HT-29 (cell line): ENCODE measurements at regions not wholly inside any gene's neighbourhood (a gene's known extent, or its start where the extent isn't known, plus 50 kb on each side); places are given as distances from the start of the nearest gene placed in this dataset.

Source experiments
- DNase-seq: peaks from one replicate; pipeline ENCODE4 v3.0.0-alpha.2; 2015; ENCODE audit warnings: low spot score

DNA sequence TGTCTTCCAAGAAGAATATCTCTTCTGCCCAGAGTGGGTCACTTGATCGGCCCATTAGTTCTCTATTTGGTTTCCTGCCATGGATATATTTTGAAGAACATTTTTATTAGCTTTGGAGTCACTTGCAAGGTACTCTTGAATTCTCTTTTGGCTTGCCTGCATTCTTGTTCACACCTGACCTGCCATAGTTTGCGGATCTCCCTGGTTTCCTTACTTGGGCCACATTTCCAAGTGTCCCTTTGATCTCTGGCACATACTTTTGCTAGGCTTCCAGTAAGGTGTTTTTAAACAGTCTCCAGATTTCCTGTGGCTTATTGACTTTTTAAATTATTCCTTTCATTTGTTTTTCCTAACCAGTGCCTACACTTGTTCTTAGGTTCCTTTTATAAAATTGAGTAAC is 488.5 kb upstream of the MDFIC2 start:
- DNase-seq, result no peak

DNA sequence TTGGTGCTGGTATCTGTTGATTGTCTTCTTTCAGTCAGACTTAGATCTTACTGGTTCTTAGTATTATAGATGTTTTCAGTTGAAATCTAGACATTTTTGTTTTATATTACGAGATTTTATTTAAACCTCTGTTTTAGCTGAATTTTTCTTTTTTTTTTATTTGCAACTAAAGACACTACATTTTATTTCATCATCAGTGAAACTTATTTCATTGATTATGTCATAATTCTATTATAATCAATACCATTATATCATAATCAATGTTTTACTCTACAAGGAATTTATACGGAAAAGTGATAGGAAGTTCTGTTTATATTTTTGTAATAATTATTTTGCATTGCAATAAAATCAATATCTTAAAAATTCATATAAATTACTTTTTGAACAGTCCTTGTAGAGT is 477.4 kb upstream of the MDFIC2 start:
- no peak for DNase-seq

DNA sequence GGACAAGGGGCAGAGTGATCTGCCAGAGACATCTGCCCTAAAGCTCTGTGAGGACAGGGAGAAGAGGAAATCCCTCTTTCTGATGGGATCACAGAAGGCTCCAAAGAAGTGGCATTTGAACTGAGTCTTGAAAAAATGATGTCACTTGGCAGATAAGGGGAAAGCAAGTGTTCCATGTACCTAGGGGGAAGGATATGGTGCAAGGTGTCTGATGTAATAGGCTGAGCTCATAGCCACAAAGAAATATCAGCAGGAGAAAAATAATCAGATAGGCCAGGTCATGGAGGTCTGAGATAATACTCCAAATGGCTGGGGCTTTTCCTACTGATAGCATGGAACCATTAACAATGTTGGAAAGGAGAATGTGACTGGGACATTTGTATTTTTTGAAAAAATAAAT is 468.4 kb upstream of the MDFIC2 start:
- DNase-seq, result no peak

DNA sequence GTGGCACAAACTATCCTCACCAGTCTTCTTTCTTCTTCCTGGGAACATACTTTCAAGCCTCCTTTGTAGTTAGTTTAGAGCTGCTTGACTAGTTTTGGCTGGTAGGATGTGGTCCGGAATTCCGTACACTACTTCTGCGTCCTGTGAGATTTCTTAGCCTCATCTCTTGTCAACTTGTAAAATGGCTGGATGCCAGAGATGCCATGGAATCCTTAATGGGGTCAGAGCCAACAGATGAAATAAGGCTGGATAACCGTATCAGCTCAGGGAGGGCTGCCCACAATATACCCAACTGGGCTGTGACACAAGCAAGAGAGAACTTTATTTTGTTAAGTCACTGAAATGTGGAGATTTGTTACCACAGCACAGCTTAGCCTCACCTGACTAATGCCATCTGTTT is 466.9 kb upstream of the MDFIC2 start:
- DNase-seq, result no peak

DNA sequence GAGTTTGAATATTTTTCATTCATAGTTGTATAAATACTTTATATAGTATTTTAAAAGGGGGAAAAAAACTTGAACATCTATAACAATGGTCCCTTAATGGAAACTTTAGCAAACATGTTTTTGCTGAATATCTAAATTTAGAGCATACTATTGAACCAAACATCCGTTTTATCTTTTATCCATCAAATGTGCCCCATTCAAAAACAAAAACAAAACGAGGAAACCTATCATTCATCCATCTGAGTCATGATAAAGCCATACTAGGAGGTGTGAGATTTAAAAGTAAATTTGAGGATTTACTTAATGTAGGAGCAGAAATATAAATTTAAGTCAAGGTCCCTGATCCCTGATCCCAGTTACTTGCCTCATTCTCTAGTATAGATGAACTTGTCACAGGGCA is 463.6 kb upstream of the MDFIC2 start:
- no peak for DNase-seq

DNA sequence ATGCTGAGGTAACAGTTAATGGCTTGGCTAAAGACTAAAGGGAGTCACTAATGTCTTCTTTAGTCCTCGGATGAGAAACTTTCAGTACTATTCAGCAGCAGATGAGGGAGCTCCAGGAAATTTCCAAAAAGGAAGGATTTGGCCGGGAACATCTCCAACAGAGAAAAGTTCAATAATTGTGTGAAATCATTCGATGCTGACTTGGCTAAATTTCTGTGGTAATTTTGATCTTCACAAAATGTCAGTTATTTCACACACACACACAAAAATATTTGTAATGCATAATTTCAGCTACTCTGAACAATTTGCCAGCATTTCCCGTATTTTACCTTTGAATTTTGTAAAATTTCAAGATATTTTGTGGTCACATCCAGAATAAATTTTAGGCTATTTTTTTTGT is 462.8 kb upstream of the MDFIC2 start:
- no peak for DNase-seq

DNA sequence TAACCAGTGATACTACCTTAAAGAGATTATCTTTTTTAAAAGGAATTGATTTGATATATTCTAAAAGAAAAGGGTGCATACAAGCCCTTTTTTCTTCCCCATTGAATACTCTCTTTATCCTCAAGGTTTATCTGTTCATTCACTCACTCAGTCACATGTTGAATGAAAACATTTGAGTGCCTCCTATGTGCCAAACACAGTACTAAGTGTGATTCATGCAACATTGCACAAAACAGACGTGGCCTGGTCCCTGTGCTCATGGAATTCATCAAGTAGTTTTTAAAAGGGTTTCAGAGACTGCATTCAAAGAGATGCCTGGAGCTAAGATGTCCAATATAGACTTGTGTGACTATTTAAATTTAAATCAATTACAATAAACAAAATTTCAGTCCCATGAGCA is 462.2 kb upstream of the MDFIC2 start:
- no peak for DNase-seq

DNA sequence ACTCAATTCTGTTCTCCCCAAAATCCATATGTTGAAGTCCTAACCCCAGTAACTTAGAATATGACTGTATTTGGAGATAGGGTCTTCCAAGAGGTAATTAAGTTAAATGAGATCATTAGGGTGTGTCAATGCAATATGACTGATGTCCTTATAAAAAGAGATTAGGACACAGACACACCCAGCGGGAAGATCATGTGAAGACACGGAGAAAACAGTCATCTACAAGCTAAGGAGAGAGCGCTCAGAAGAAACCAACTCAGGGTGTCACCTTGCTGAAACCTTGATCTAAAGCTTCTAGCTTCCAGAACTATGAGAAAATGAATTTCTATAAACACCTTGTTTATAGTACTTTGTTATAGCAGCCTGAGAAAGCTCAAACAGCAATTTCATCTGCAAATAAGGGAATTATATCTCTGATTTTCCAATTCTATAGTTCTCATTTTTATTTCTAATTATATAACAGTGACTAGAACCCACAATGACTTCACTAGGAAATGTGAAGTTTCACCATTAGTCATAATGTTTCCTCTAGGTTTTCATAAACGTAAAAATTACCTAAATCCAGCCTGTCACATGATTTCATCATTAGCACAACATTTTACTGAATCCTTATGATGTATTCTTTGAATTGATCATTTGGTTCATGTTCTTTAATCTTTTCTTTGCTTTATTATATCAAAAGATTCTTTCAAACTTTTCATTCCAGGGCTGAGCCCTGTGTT is 459.1 kb upstream of the MDFIC2 start:
- no peak for DNase-seq

DNA sequence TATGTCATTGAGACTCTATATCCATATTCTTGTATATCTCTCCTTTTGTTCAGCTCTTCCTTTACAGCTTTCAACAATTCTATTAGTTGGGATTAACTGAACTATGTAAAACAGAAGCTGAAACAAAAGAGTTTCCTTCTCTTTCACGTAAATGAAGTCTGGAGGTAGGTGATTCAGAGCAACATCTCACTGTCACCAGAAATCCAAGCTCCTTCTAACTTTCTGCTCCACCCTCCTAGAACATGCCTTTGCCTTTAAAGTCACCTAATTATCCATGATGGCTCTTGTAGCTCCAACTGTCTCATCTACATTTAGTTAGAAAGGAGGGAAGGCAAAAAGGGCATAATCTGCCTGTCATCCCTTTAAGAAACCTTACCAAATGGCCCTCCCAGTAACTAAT is 458.2 kb upstream of the MDFIC2 start:
- no peak for DNase-seq

DNA sequence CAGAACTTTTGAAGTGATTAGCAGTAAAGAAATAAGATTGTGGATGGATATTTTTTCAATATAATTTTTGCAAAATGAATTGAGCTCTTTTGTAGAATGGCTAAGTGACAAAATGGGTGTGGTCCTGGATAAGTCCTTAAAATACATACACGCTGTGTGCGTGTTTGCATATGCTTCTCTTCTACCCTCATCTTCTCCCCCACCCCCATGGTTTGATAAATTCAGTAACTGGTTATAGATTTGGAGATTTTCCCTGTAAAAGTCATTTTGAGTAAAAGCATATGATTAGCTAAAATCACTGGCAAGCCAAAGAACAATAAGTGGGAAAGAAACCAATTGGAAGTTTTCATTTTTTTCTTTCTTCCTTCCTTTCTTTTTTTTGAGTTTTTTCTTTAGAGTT is 453.9 kb upstream of the MDFIC2 start:
- DNase-seq, result no peak

DNA sequence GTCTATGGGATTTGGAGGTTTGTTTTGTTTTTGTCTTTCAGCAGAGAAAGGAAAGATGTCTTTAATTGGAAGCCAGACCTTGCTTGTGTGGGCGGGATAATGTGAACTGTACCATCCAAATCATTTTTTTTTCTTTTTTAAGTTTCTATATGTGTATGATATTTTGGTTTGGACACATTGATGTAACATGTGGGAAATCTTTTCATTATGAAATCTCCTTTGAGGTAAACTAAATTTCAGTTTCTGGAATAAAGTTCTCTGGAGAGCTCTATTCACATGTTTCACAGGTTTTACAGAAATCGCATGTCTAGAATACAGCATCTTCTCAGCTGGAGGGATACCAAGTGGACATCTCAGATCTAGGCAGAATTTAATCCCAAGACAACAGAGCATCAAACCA is 451.5 kb upstream of the MDFIC2 start:
- no peak for DNase-seq

DNA sequence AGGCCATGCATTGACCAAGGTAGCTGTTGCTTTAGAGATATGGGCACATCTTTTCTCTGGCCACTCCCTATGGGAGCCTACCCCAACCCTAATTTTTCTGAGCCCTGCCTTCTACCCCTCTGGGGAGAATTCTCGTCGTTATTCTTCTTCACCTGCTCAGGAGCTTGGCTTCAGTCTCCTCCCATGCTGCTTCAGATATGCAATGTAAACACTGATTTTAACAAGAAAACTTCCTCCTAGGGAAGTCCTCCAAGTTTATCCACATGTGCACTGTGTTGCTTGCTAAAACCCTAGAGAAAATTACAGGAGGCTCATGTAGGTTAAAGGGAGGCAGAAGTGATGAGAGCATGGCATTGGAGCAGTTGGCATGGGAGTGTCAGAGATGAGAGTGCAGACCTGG is 445.2 kb upstream of the MDFIC2 start:
- no peak for DNase-seq

DNA sequence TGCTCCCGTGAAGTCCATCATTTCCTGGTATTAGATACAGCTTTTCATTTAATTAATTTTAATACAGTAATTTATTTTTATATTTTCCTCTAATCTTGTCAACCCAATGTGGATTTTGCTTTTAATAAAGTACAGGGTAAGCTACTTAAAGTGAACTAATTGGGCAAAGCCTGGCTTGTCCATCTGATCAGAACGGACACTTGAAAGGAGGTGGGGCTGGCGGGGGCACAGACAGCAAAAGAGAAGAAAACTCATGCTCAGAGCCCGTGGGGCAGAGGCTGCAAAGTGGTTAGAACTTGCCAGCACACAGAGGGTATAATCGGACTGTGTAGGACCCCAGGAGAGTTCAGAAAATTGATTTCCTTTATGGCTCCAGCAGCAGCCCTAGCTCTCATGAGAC is 443.1 kb upstream of the MDFIC2 start:
- DNase-seq, result no peak

DNA sequence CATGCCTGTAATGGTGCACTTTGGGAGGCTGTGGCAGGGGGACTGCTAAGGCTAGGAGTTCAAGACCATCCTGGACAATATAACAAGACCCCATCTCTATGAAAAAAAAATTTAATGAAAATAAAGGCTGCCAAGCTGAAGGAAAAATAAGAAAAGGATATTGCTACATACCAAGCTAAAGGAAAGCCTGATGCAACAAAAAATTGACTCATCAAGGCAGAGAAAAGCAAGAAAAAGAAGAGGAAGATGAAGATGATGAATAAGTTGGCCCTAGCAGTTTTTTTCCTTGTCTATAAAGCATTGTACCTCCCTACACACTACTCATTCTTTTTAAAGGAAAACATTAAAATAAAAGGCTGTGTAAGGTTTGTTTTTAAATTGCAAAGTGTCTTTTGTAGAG is 441.9 kb upstream of the MDFIC2 start:
- no peak for DNase-seq

DNA sequence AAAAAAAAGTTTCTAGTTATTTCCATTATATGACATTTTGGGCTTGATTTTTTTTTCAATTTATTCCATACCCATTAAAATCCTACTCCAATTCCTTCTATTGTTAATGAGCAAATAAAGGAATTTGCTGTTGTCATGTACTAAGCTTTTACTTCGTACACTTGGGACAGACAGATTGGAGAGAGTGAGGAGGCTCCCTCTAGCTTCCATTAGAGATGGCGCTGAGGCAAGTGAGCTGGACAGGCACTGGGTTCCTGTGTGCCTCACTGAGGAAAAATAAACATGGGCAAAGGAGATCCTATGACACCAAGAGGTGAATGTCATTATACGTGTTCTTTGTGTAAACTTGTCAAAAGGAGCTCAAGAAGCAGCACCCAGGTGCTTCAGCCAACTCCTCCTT is 441.1 kb upstream of the MDFIC2 start:
- peak; percentile 19 for DNase-seq

DNA sequence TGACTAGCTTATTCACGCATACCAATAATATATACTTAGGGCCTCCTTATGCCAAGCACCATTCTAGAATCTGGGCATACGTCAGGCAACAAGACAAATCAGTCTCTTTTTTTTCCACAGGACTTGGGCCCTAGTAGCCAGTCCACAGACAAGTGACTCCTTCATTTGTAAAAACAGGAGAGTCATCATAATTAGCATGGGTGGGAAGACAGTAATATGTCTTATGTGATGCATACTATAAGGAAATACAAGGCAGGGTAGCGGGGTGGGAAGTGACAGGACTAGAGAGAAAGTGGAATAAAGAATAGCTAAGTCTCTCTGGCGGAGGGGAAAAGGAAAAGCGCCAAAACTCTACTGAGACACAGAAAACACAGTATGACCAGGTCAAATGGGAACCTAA is 439.6 kb upstream of the MDFIC2 start:
- no peak for DNase-seq

DNA sequence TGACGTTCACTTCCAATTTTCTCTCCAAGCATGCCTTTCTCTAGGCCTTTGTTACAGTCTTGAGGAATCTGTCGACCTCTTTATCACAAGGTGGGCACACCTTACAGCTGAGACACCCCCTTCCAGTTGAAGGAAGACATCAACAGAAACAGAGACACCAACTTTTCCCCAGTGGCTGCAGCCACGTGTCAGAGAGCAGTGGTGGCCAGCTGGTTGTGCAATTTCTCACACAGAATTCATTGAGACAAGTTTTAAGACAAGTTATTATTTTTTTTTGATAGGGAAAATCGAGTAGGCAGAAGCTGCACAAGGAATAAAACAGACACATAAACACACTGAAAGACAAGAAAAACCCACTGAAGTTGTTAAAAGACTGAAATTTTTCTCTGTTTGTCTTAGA is 436.7 kb upstream of the MDFIC2 start:
- no peak for DNase-seq

DNA sequence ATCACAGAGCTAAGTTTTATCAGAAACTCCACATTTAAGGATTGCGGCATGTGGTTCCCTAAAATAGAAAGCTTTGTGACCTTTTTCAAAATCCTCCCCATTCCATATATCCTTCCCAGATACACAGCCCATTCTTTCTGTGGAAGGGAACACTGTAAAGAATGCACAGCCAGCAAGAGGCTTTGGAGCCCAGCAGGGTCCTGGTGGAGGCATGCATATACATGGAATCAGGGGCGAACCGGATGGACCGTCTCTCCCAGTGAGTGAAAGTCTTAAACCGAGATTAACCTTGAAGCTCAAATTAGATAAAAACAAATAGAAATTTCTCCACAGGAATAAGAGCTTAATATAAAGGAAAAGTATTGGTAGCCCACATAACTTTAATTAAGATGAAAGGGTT is 436.2 kb upstream of the MDFIC2 start:
- no peak for DNase-seq

DNA sequence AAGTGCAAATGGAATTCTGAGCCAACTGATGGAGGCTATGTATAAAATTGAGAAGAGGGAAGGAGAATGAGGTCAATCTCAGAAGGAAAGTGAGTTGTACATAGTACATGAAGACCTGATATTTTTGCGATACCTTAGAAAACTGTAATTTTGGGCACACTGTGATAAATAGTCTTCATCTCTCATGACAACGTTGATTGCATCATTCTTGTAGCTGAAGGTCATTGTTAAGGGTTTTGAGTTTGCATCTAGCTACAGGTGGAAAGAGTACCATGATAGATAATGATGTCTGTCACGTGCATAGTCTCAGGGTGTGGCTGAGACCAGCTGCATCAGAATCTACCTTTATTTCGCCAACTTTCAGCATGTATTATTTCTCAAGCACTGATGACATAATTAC is 435.4 kb upstream of the MDFIC2 start:
- DNase-seq, result no peak

DNA sequence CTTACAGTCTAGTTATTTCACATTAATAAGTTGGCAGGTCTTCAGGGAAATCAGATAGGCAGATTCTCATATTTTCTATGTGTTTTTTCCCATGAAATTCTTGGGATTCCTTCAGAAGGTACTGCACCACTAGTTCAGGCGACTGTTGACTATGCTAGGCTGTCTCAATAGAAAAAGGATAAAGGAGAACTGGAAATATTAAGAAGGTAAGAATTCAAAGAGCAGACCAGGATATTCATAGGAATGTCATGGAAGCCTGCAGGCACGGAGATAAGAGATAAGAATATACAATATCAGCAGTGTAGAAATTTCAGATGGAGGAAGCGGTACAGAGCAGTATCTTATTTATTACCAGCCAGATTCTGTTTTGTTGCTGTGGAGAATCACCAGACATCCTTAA is 432.1 kb upstream of the MDFIC2 start:
- no peak for DNase-seq

DNA sequence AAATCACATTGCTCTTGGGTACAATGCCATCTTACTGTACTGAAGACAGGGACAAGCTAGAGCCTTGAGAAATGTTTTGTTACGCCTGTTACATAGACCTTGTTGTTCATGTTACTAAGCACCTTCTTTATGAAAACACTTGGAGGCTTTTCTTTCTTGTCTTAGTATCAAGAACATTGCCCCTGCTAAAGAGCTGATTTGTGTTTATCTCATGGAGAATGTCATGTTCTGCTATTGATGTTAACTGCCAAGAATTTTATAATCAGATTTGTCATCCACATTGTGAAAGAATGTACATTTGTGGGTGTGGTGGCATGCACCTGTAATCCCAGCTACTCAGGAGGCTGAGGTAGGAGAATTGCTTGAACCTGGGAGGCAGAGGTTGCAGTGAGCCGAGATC is 431.3 kb upstream of the MDFIC2 start:
- DNase-seq, result no peak

DNA sequence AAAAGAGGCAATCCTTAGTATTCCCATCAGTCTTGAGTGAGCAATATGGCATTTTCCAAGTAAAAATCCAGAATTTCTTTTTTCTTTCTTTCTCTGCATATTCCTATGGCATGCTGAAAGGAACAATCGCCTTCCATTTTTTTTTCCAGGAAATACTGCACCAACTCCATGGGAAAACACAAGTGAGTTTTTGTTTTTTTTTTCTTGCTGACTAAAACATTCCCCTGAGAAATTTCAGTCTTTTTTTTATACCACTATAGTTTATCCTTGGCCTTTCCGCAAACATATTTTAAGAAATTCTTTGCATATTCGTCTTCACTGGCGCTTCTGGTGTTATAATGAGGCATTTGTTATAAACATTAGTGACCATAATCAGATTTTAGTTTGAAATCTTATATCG is 429.6 kb upstream of the MDFIC2 start:
- DNase-seq, result no peak

DNA sequence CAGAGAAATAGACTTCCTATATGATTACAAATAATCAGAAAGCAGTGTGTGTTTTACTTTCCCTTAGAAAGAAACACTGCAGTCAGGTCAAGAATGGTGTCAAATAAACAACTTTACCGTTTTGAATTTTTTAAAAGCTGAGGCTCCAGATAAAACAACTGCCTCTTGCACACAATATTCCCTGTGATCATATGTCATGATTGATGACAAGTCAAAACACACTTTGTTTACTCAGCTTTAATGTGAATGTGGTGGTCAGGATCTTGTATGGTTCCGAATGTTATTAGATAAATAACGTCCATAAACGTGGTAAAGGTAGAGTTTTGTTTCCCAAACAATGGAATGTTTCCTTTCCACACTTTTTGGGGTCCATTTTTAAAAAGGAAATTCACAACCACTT is 428.4 kb upstream of the MDFIC2 start:
- DNase-seq, result no peak

DNA sequence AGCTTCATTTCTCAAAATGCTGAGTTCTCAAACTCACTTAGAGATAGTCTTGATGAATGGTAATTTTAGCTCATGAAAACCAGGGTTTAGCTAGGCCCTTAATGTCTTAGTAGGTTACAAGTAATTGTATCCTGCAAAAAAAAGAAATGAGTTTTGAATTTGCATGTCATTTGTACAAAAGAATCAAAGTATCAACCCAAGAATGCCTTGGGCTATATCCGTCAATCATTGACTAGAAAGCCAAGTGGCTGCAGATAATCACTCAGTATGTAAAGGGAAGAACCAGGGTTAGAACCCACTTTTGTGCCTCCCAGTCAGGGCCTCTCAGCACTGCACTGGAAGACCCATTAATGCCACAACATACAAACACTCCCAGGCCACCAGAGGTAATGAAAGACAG is 427.6 kb upstream of the MDFIC2 start:
- no peak for DNase-seq
